ENCODE measurements at regions not wholly inside any gene's neighbourhood (a gene's known extent, or its start where the extent isn't known, plus 50 kb on each side); places are given as distances from the start of the nearest gene placed in this dataset.

- Mint-ChIP-seq H3K4me1 (peaks cover 28 to 31% of the 10 kb centered on the region in 2 experiments), H3K27ac (no peak overlapping the region; a peak in 1 of 7 replicates), H3K36me3 (ENCODE audit: insufficient read depth in 1 of 3, low read depth in 3 of 3) (peaks cover 24 to 46% (median 28%) of the 10 kb centered on the region in 3 experiments), H3K4me3 (no peak overlapping the region; a peak in 1 of 5 replicates), H3K9me3 (peaks cover 48 to 49% of the 10 kb centered on the region in 2 experiments), H3K27me3 (ENCODE audit: low read depth) (peaks cover 6% of the 10 kb centered on the region)
- peak; percentile 4 for DNase-seq
- Histone ChIP-seq H3K27ac (ENCODE audit: insufficient read length, low read depth, low read length) (no peak overlapping the region), H2BK5ac (ENCODE audit: insufficient read length, low read length) (no peak overlapping the region), H4K5ac (ENCODE audit: insufficient read length, low read depth, low read length) (no peak overlapping the region), H3K18ac (ENCODE audit: insufficient read length, low read depth, low read length) (no peak overlapping the region), H3K79me1 (ENCODE audit: insufficient read depth, low read depth, low read length, poor library complexity, severe bottlenecking) (no peaks in the 10 kb centered on the region), H4K91ac (ENCODE audit: insufficient read length, low read depth, low read length) (no peak overlapping the region), H2BK120ac (ENCODE audit: low read depth, low read length, poor library complexity, severe bottlenecking) (no peak overlapping the region), H3K4me2 (ENCODE audit: insufficient read depth, insufficient read length, low read length) (no peak overlapping the region), H3T11ph (ENCODE audit: low read length) (no peak overlapping the region), H3K9me3 (ENCODE audit: control insufficient read depth, low read depth, low read length) (peaks cover 9% of the 10 kb centered on the region), H3K4me1 (ENCODE audit: insufficient read depth, low read length) (no peaks in the 10 kb centered on the region; the same call in 1 of the 2 replicates), H3K23ac (ENCODE audit: insufficient read length, low read depth, low read length) (no peak overlapping the region), H4K20me1 (ENCODE audit: control insufficient read depth, insufficient read depth, insufficient read length) (no peaks in the 10 kb centered on the region), H3K56ac (ENCODE audit: insufficient read length, low read depth, low read length) (no peak overlapping the region), H2AFZ (ENCODE audit: low read length) (no peak overlapping the region), H2AK5ac (ENCODE audit: insufficient read length, low read length) (no peak overlapping the region), H3K79me2 (ENCODE audit: insufficient read depth, low read length) (no peaks in the 10 kb centered on the region), H3K23me2 (ENCODE audit: insufficient read length, low read depth, low read length, poor library complexity, severe bottlenecking) (no peaks in the 10 kb centered on the region), H3K14ac (ENCODE audit: insufficient read depth, low read length) (no peak overlapping the region), H2BK15ac (ENCODE audit: low read depth, low read length) (no peak overlapping the region), H3K9ac (ENCODE audit: extremely low read depth, insufficient read length, low read length) (no peak overlapping the region), H4K8ac (replicated peaks; ENCODE audit: insufficient read length, low read depth, low read length) (no peak overlapping the region), H3K27me3 (ENCODE audit: insufficient read depth, low read length) (no peaks in the 10 kb centered on the region), H2BK20ac (ENCODE audit: low read depth, low read length, poor library complexity, severe bottlenecking) (no peak overlapping the region), H2BK12ac (ENCODE audit: insufficient read length, low read depth, low read length) (no peak overlapping the region), H3K4ac (ENCODE audit: low read depth, low read length) (no peak overlapping the region)
- WGBS (ENCODE audit: extremely low coverage, insufficient read length, low lambda C conversion rate) = no CpG with 5 or more reads among the region's 5 CpGs
- TF ChIP-seq, protein P1, sequence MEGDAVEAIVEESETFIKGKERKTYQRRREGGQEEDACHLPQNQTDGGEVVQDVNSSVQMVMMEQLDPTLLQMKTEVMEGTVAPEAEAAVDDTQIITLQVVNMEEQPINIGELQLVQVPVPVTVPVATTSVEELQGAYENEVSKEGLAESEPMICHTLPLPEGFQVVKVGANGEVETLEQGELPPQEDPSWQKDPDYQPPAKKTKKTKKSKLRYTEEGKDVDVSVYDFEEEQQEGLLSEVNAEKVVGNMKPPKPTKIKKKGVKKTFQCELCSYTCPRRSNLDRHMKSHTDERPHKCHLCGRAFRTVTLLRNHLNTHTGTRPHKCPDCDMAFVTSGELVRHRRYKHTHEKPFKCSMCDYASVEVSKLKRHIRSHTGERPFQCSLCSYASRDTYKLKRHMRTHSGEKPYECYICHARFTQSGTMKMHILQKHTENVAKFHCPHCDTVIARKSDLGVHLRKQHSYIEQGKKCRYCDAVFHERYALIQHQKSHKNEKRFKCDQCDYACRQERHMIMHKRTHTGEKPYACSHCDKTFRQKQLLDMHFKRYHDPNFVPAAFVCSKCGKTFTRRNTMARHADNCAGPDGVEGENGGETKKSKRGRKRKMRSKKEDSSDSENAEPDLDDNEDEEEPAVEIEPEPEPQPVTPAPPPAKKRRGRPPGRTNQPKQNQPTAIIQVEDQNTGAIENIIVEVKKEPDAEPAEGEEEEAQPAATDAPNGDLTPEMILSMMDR (conservative IDR thresholded peaks at IDR 0.05) = no peak
Measured at GRCh38 chr17:5812590-5812989, 228.3 kb upstream of the NLRP1 start.
